Stimulated activated memory B cell treated with anti-CD40 and anti-IgM and Interleukin-4, amounts not matched to agents 10 μg/mL and 1 μg/mL and 100 μg/mL, for 72 hours (primary cell): ENCODE measurements at regions not wholly inside any gene's neighbourhood (a gene's known extent, or its start where the extent isn't known, plus 50 kb on each side); places are given as distances from the start of the nearest gene placed in this dataset.
"Not testable (repeated sequence)": the region's sequence is repeated elsewhere in the genome, so short reads cannot be mapped to it uniquely, and the experiment has no call there.

Source experiments
- ATAC-seq: fragments of 150-1000 bp; cut with Tn5 transposase; 2 replicates; pipeline ENCODE4 v1.10.0; 2021
- H3K27ac Mint-ChIP-seq: one replicate; pipeline ENCODE4 v1.8.0; 2022; ENCODE audit warnings: mild to moderate bottlenecking, mixed read lengths
- H3K27me3 Mint-ChIP-seq: one replicate; pipeline ENCODE4 v1.8.0; 2022; ENCODE audit warnings: mixed read lengths
- H3K36me3 Mint-ChIP-seq: one replicate; pipeline ENCODE4 v1.8.0; 2022; ENCODE audit warnings: mixed read lengths
- H3K4me1 Mint-ChIP-seq: one replicate; pipeline ENCODE4 v1.8.0; 2022; ENCODE audit warnings: mixed read lengths
- H3K4me3 Mint-ChIP-seq: one replicate; pipeline ENCODE4 v1.8.0; 2022; ENCODE audit warnings: mild to moderate bottlenecking, moderate library complexity, mixed read lengths
- H3K9me3 Mint-ChIP-seq: one replicate; pipeline ENCODE4 v1.8.0; 2022; ENCODE audit warnings: mixed read lengths

- no peaks in the 10 kb centered on the region for H3K36me3 Mint-ChIP-seq
- no peaks in the 10 kb centered on the region for H3K4me1 Mint-ChIP-seq
- no peaks in the 10 kb centered on the region for H3K9me3 Mint-ChIP-seq
- H3K4me3 Mint-ChIP-seq = no peak overlapping the region
- H3K27me3 Mint-ChIP-seq = peaks cover 50% of the 10 kb centered on the region
- ATAC-seq = no peak
- H3K27ac Mint-ChIP-seq = no peak overlapping the region
Measured at GRCh38 chr12:131551675-131552491, 159.0 kb upstream of the SFSWAP start.

GRCh38 chr12:131552492-131552863 lies 158.4 kb upstream of the SFSWAP start:
- no peaks in the 10 kb centered on the region for H3K9me3 Mint-ChIP-seq
- no peak overlapping the region for H3K27ac Mint-ChIP-seq
- no peaks in the 10 kb centered on the region for H3K36me3 Mint-ChIP-seq
- ATAC-seq = no peak
- H3K4me3 Mint-ChIP-seq = no peak overlapping the region
- H3K27me3 Mint-ChIP-seq = peaks cover 50% of the 10 kb centered on the region
- no peaks in the 10 kb centered on the region for H3K4me1 Mint-ChIP-seq

- H3K27ac Mint-ChIP-seq = no peak overlapping the region
- no peak overlapping the region for H3K4me3 Mint-ChIP-seq
- no peak for ATAC-seq
- no peaks in the 10 kb centered on the region for H3K9me3 Mint-ChIP-seq
- H3K27me3 Mint-ChIP-seq = peaks cover 42% of the 10 kb centered on the region
- no peaks in the 10 kb centered on the region for H3K4me1 Mint-ChIP-seq
- no peaks in the 10 kb centered on the region for H3K36me3 Mint-ChIP-seq
Measured at GRCh38 chr12:131553096-131553777, 157.7 kb upstream of the SFSWAP start.

- Mint-ChIP-seq H3K36me3 (no peaks in the 10 kb centered on the region), H3K9me3 (peaks cover 3% of the 10 kb centered on the region), H3K4me1 (no peaks in the 10 kb centered on the region), H3K4me3 (no peak overlapping the region), H3K27ac (no peak overlapping the region), H3K27me3 (peaks cover 39% of the 10 kb centered on the region)
- ATAC-seq = no peak
Measured at GRCh38 chr12:131555197-131555846, 155.6 kb upstream of the SFSWAP start.

- Mint-ChIP-seq H3K9me3 (peaks cover 3% of the 10 kb centered on the region), H3K27ac (no peak overlapping the region), H3K36me3 (no peaks in the 10 kb centered on the region), H3K27me3 (peaks cover 44% of the 10 kb centered on the region), H3K4me3 (no peak overlapping the region), H3K4me1 (no peaks in the 10 kb centered on the region)
- no peak for ATAC-seq
Measured at GRCh38 chr12:131555866-131556265, 155.0 kb upstream of the SFSWAP start.

- peaks cover 34% of the 10 kb centered on the region for H3K27me3 Mint-ChIP-seq
- H3K4me1 Mint-ChIP-seq = no peaks in the 10 kb centered on the region
- H3K27ac Mint-ChIP-seq = no peak overlapping the region
- peaks cover 3% of the 10 kb centered on the region for H3K9me3 Mint-ChIP-seq
- H3K36me3 Mint-ChIP-seq = no peaks in the 10 kb centered on the region
- ATAC-seq = no peak
- H3K4me3 Mint-ChIP-seq = no peak overlapping the region
Measured at GRCh38 chr12:131557078-131557709, 153.7 kb upstream of the SFSWAP start.

GRCh38 chr12:131559517-131560516 lies 151.1 kb upstream of the SFSWAP start:
- no peaks in the 10 kb centered on the region for H3K36me3 Mint-ChIP-seq
- ATAC-seq = no peak
- H3K27me3 Mint-ChIP-seq = peaks cover 25% of the 10 kb centered on the region
- H3K27ac Mint-ChIP-seq = no peak overlapping the region
- H3K9me3 Mint-ChIP-seq = peaks cover 3% of the 10 kb centered on the region
- H3K4me3 Mint-ChIP-seq = no peak overlapping the region
- no peaks in the 10 kb centered on the region for H3K4me1 Mint-ChIP-seq

GRCh38 chr12:131561051-131561450 lies 149.8 kb upstream of the SFSWAP start:
- H3K36me3 Mint-ChIP-seq = no peaks in the 10 kb centered on the region
- H3K4me3 Mint-ChIP-seq = no peak overlapping the region
- no peaks in the 10 kb centered on the region for H3K4me1 Mint-ChIP-seq
- ATAC-seq = no peak
- H3K27me3 Mint-ChIP-seq = peaks cover 33% of the 10 kb centered on the region
- no peak overlapping the region for H3K27ac Mint-ChIP-seq
- peaks cover 3% of the 10 kb centered on the region for H3K9me3 Mint-ChIP-seq

- ATAC-seq = no peak
- no peak overlapping the region for H3K27ac Mint-ChIP-seq
- peaks cover 33% of the 10 kb centered on the region for H3K27me3 Mint-ChIP-seq
- peaks cover 3% of the 10 kb centered on the region for H3K9me3 Mint-ChIP-seq
- no peak overlapping the region for H3K4me3 Mint-ChIP-seq
- H3K36me3 Mint-ChIP-seq = no peaks in the 10 kb centered on the region
- no peaks in the 10 kb centered on the region for H3K4me1 Mint-ChIP-seq
Measured at GRCh38 chr12:131561891-131562684, 148.8 kb upstream of the SFSWAP start.

- H3K27ac Mint-ChIP-seq, ATAC-seq: not testable (repeated sequence)
Measured at GRCh38 chr12:131564138-131564727, 146.7 kb upstream of the SFSWAP start.

GRCh38 chr12:131564845-131565244 lies 146.0 kb upstream of the SFSWAP start:
- no peaks in the 10 kb centered on the region for H3K36me3 Mint-ChIP-seq
- no peak for ATAC-seq
- H3K4me1 Mint-ChIP-seq = no peaks in the 10 kb centered on the region
- no peak overlapping the region for H3K4me3 Mint-ChIP-seq
- H3K9me3 Mint-ChIP-seq = peaks cover 8% of the 10 kb centered on the region
- H3K27ac Mint-ChIP-seq = no peak overlapping the region
- H3K27me3 Mint-ChIP-seq = peaks cover 49% of the 10 kb centered on the region

More at GRCh38 chr12:131564138-131564727, 146.7 kb upstream of the SFSWAP start:
- H3K4me3 Mint-ChIP-seq, H3K4me1 Mint-ChIP-seq, H3K9me3 Mint-ChIP-seq, H3K36me3 Mint-ChIP-seq: not testable (repeated sequence)
- peaks cover 45% of the 10 kb centered on the region for H3K27me3 Mint-ChIP-seq

- H3K27ac Mint-ChIP-seq = no peak overlapping the region
- H3K36me3 Mint-ChIP-seq = no peaks in the 10 kb centered on the region
- peaks cover 4% of the 10 kb centered on the region for H3K9me3 Mint-ChIP-seq
- peaks cover 49% of the 10 kb centered on the region for H3K27me3 Mint-ChIP-seq
- no peak overlapping the region for H3K4me3 Mint-ChIP-seq
- no peak for ATAC-seq
- no peaks in the 10 kb centered on the region for H3K4me1 Mint-ChIP-seq
Measured at GRCh38 chr12:131565267-131566015, 145.4 kb upstream of the SFSWAP start.

- ATAC-seq = no peak
- H3K9me3 Mint-ChIP-seq = peaks cover 4% of the 10 kb centered on the region
- no peaks in the 10 kb centered on the region for H3K36me3 Mint-ChIP-seq
- H3K27ac Mint-ChIP-seq = no peak overlapping the region
- no peaks in the 10 kb centered on the region for H3K4me1 Mint-ChIP-seq
- peaks cover 60% of the 10 kb centered on the region for H3K27me3 Mint-ChIP-seq
- no peak overlapping the region for H3K4me3 Mint-ChIP-seq
Measured at GRCh38 chr12:131568336-131568735, 142.6 kb upstream of the SFSWAP start.
